H1 (cell line): ENCODE measurements at regions not wholly inside any gene's neighbourhood (a gene's known extent, or its start where the extent isn't known, plus 50 kb on each side); places are given as distances from the start of the nearest gene placed in this dataset.

Experiments used
- CTCF ChIA-PET: fragments of 300-600 bp; sonication (Branson Sonifier 250); formaldehyde crosslinking; loops from one replicate; lab custom pipeline; 2021; ENCODE audit not compliant: partially characterized antibody; lab: Charles Lee
- POLR2A ChIA-PET: fragments of 300-600 bp; sonication (Branson Sonifier 250); formaldehyde crosslinking; loops from one replicate; lab custom pipeline; 2021; ENCODE audit warnings: inconsistent platforms; ENCODE audit not compliant: partially characterized antibody; lab: Charles Lee
- DNase-seq, 2 experiments: peaks; one replicate each; pipeline versions ENCODE4 v3.0.0 to v3.0.0-alpha.2; 2010 to 2022; ENCODE audit warnings: low spot score in 2 of 2, low read depth in 1 of 2, mixed read lengths in 1 of 2
- FAIRE-seq: peaks from 2 replicates; lab custom pipeline; 2011; peaks lifted over from hg19 to GRCh38; lab: Jason Lieb, UNC
- H2AFZ ChIP-seq: 2 replicates; pipeline ENCODE4 v1.8.1; 2012; ENCODE audit warnings: low read length, inconsistent platforms
- H2AK5ac ChIP-seq: 2 replicates; pipeline ENCODE4 v1.6.1; 2013; ENCODE audit warnings: low read depth, low read length
- H2BK120ac ChIP-seq: replicated peaks from 2 replicates; pipeline ENCODE3; 2013; ENCODE audit warnings: low read depth, low read length, inconsistent platforms
- H2BK12ac ChIP-seq: 2 replicates; pipeline ENCODE4 v1.6.1; 2013; ENCODE audit warnings: low read depth, low read length
- H2BK15ac ChIP-seq: 2 replicates; pipeline ENCODE4 v1.6.1; 2013; ENCODE audit warnings: low read length
- H2BK20ac ChIP-seq: 2 replicates; pipeline ENCODE4 v1.6.1; 2013; ENCODE audit warnings: low read length
- H2BK5ac ChIP-seq: 2 replicates; pipeline ENCODE4 v1.6.1; 2013; ENCODE audit warnings: low read depth, low read length
- H3K14ac ChIP-seq: 2 replicates; pipeline ENCODE4 v1.6.1; 2013; ENCODE audit warnings: inconsistent platforms; ENCODE audit not compliant: insufficient read length
- H3K18ac ChIP-seq: 2 replicates; pipeline ENCODE4 v1.6.1; 2013; ENCODE audit warnings: low read length; ENCODE audit errors: extremely low read depth
- H3K23ac ChIP-seq: 2 replicates; pipeline ENCODE4 v1.6.1; 2013; ENCODE audit warnings: inconsistent platforms; ENCODE audit not compliant: insufficient read length
- H3K23me2 ChIP-seq: 2 replicates; pipeline ENCODE4 v1.6.1; 2013; ENCODE audit warnings: low read depth, low read length
- H3K27ac ChIP-seq: 2 replicates; pipeline ENCODE4 v1.6.1; 2011; ENCODE audit warnings: low read depth, low read length, inconsistent platforms
- H3K27me3 ChIP-seq, 4 experiments: replicated peaks in 1 of 4; 1 replicate in 1 of 4; 2 replicates in 3 of 4; pipeline versions ENCODE4 v1.6.1 to v1.8.1; 2011 to 2013; ENCODE audit warnings: low read length in 3 of 4, mild to moderate bottlenecking in 3 of 4, inconsistent platforms in 2 of 4, mixed read lengths in 2 of 4, moderate library complexity in 1 of 4; ENCODE audit not compliant: control insufficient read depth in 3 of 4, insufficient read depth in 3 of 4; ENCODE audit errors: extremely low read depth in 1 of 4
- H3K36me3 ChIP-seq, 4 experiments: 2 replicates each; pipeline versions ENCODE4 v1.6.1 to v1.8.1; 2011 to 2013; ENCODE audit warnings: mild to moderate bottlenecking in 4 of 4, low read length in 3 of 4, moderate library complexity in 2 of 4, control low read depth in 1 of 4, inconsistent platforms in 1 of 4; ENCODE audit not compliant: insufficient read depth in 4 of 4, control insufficient read depth in 2 of 4
- H3K4ac ChIP-seq: replicated peaks from 2 replicates; pipeline ENCODE3; 2013; ENCODE audit warnings: low read length, low read depth, mixed read lengths, inconsistent platforms; ENCODE audit not compliant: insufficient read length
- H3K4me1 ChIP-seq, 4 experiments: replicated peaks in 1 of 4; 1 replicate in 1 of 4; 2 replicates in 3 of 4; pipeline versions ENCODE4 v1.6.1 to v1.8.1; 2011 to 2013; ENCODE audit warnings: low read length in 3 of 4, inconsistent platforms in 2 of 4, mixed read lengths in 1 of 4; ENCODE audit not compliant: insufficient read depth in 4 of 4, control insufficient read depth in 3 of 4
- H3K4me2 ChIP-seq, 2 experiments: 2 replicates each; pipeline versions ENCODE4 v1.6.1 to v1.8.1; 2011 to 2013; ENCODE audit warnings: low read depth in 2 of 2, low read length in 2 of 2, control low read depth in 1 of 2, inconsistent platforms in 1 of 2, mild to moderate bottlenecking in 1 of 2; ENCODE audit not compliant: insufficient read depth in 1 of 2
- H3K4me3 ChIP-seq, 4 experiments: fragments of 200-600, 300-600 bp in 1 of 4; sonication (generic), shearing (Covaris generic), sonication (Bioruptor Twin) in 1 of 4; 2 replicates each; pipeline versions ENCODE4 v1.5.1 to v1.8.1; 2011 to 2016; ENCODE audit warnings: low read length in 4 of 4, low read depth in 3 of 4, control low read depth in 2 of 4, inconsistent platforms in 2 of 4, mild to moderate bottlenecking in 2 of 4, mixed read lengths in 1 of 4, moderate library complexity in 1 of 4; ENCODE audit not compliant: insufficient read depth in 2 of 4; ENCODE audit errors: extremely low read depth in 1 of 4
- H3K56ac ChIP-seq: replicated peaks from 2 replicates; pipeline ENCODE3; 2013; ENCODE audit warnings: low read depth, mild to moderate bottlenecking, mixed read lengths, low read length, inconsistent platforms; ENCODE audit not compliant: insufficient read length
- H3K79me1 ChIP-seq: 2 replicates; pipeline ENCODE4 v1.6.1; 2013; ENCODE audit warnings: low read depth, low read length, control low read depth
- H3K79me2 ChIP-seq, 2 experiments: 2 replicates each; pipeline versions ENCODE4 v1.6.1 to v1.8.1; 2012 to 2013; ENCODE audit warnings: low read length in 2 of 2, mild to moderate bottlenecking in 2 of 2, inconsistent platforms in 1 of 2; ENCODE audit not compliant: insufficient read depth in 2 of 2, control insufficient read depth in 1 of 2
- H3K9ac ChIP-seq, 4 experiments: replicated peaks in 1 of 4; 1 replicate in 1 of 4; 2 replicates in 3 of 4; pipeline versions ENCODE4 v1.6.1 to v1.8.1; 2011 to 2013; ENCODE audit warnings: low read depth in 3 of 4, low read length in 3 of 4, control low read depth in 2 of 4, mild to moderate bottlenecking in 2 of 4, moderate library complexity in 2 of 4, inconsistent platforms in 1 of 4; ENCODE audit errors: extremely low read depth in 1 of 4
- H3K9me3 ChIP-seq, 2 experiments: 2 replicates each; pipeline versions ENCODE4 v1.6.1 to v1.8.1; 2012 to 2013; ENCODE audit warnings: mild to moderate bottlenecking in 2 of 2, moderate library complexity in 2 of 2, control low read depth in 1 of 2, inconsistent platforms in 1 of 2, low read depth in 1 of 2, low read length in 1 of 2, mixed read lengths in 1 of 2; ENCODE audit not compliant: insufficient read depth in 2 of 2
- H4K20me1 ChIP-seq, 2 experiments: replicated peaks in 1 of 2; 2 replicates each; pipeline versions ENCODE3 to v1.8.1; 2011 to 2013; ENCODE audit warnings: inconsistent platforms in 2 of 2, low read length in 2 of 2, mild to moderate bottlenecking in 1 of 2; ENCODE audit not compliant: insufficient read depth in 2 of 2, control insufficient read depth in 1 of 2
- H4K5ac ChIP-seq: 2 replicates; pipeline ENCODE4 v1.6.1; 2013; ENCODE audit warnings: low read length, low read depth, mixed read lengths, inconsistent platforms; ENCODE audit not compliant: insufficient read length
- H4K8ac ChIP-seq: 2 replicates; pipeline ENCODE4 v1.8.0; 2013; ENCODE audit warnings: mild to moderate bottlenecking, moderate library complexity, low read length, inconsistent platforms; ENCODE audit not compliant: insufficient read depth; ENCODE audit errors: extremely low read depth
- H4K91ac ChIP-seq: replicated peaks from 2 replicates; pipeline ENCODE3; 2013; ENCODE audit warnings: low read length, mixed read lengths, inconsistent platforms; ENCODE audit not compliant: insufficient read length
- BRCA1 ChIP-seq: IDR thresholded peaks from 2 replicates; pipeline ENCODE4 v1.6.1; 2012; ENCODE audit warnings: low read depth, low read length, improper control_type of control experiment
- CBX8 ChIP-seq: fragments of 300-800, 300-1000 bp; sonication (generic); IDR thresholded peaks from 2 replicates; pipeline ENCODE4 v1.7.1; 2016; ENCODE audit warnings: low read depth, low read length, borderline replicate concordance
- CEBPB ChIP-seq: IDR thresholded peaks from 2 replicates; pipeline ENCODE4 v1.6.1; 2012; ENCODE audit warnings: low read depth, low read length
- KDM5A ChIP-seq: fragments of 200-600 bp; IDR thresholded peaks from 2 replicates; pipeline ENCODE4 v1.7.1; 2012; ENCODE audit warnings: mild to moderate bottlenecking, low read length, inconsistent platforms, mixed read lengths
- PHF8 ChIP-seq: fragments of 200-600 bp; sonication (generic); conservative IDR thresholded peaks from 2 replicates; pipeline ENCODE4 v1.7.1; 2012; ENCODE audit warnings: low read depth, mild to moderate bottlenecking, inconsistent platforms, low read length, moderate library complexity
- POLR2AphosphoS5 ChIP-seq: IDR thresholded peaks from 2 replicates; pipeline ENCODE4 v1.6.1; 2011; ENCODE audit warnings: low read depth, low read length
- RXRA ChIP-seq: IDR thresholded peaks from 2 replicates; pipeline ENCODE4 v1.6.1; 2011; ENCODE audit warnings: low read depth, mild to moderate bottlenecking, low read length, moderate library complexity; ENCODE audit not compliant: insufficient read depth
- SP4 ChIP-seq: IDR thresholded peaks from 2 replicates; pipeline ENCODE4 v1.6.1; 2012; ENCODE audit warnings: low read length, inconsistent platforms
- SUZ12 ChIP-seq: fragments of 200-600 bp; sonication (generic); IDR thresholded peaks from 2 replicates; pipeline ENCODE4 v1.6.1; 2012; ENCODE audit warnings: mild to moderate bottlenecking, inconsistent platforms, low read length, moderate library complexity, mixed read lengths
- WGBS, 2 experiments: shearing (Covaris generic) in 1 of 2; methylation state at CpG; one replicate each; pipeline versions ENCODE4 v1.1.6 to v1.1.7; 2013 to 2015; ENCODE audit warnings: low lambda C conversion rate in 2 of 2, mixed read lengths in 2 of 2, inconsistent platforms in 1 of 2, low coverage in 1 of 2, missing lambda C conversion rate in 1 of 2; ENCODE audit not compliant: insufficient replicate concordance in 2 of 2, insufficient coverage in 1 of 2, insufficient read length in 1 of 2; ENCODE audit errors: extremely low coverage in 1 of 2, missing lambda C conversion rate in 1 of 2; 5-methylcytosine and 5-hydroxymethylcytosine counted together
- TF ChIP-seq, protein P1 (sequence below), 3 experiments: IDR thresholded peaks; 1 replicate in 2 of 3; 2 replicates in 1 of 3; pipeline versions ENCODE4 v1.5.1 to v1.6.1; 2011; ENCODE audit warnings: low read length in 3 of 3, mild to moderate bottlenecking in 3 of 3, inconsistent platforms in 2 of 3, low read depth in 1 of 3, moderate library complexity in 1 of 3; ENCODE audit not compliant: insufficient read depth in 1 of 3; ENCODE audit errors: control extremely low read depth in 1 of 3
- TF ChIP-seq, protein P2 (sequence below): IDR thresholded peaks from 2 replicates; pipeline ENCODE4 v1.6.1; 2012; ENCODE audit warnings: low read length, inconsistent platforms

DNA sequence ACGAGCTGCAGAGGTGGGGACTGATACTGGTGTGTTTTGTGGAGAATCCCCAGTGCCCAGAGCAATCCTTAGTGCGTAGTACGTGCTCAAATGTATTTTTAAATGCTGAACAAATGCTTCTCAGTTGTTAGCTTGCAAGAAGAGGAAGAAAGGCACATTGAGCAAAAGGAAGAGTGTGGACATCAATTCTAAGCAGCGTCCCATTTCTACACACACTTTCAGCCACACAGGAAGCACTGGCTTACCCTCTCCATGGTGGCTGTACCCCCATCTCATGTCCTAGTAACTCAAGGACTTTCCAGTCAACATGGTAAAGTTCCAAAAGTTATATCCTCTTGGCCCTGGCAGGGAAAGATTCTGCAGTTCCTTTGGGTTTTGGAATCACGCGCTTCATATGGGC lies 98.8 kb upstream of the NXT1 start:
- Histone ChIP-seq H3K18ac (no peak overlapping the region), H3K27ac (no peak overlapping the region), H3K4me2 (no peak overlapping the region), H2BK20ac (no peak overlapping the region), H3K79me1 (no peaks in the 10 kb centered on the region), H3K56ac (no peak overlapping the region), H3K4me1 (no peaks in the 10 kb centered on the region), H2BK5ac (no peak overlapping the region), H3K9me3 (no peaks in the 10 kb centered on the region), H3K4ac (no peak overlapping the region), H2AK5ac (no peak overlapping the region), H3K23me2 (no peaks in the 10 kb centered on the region), H4K5ac (no peak overlapping the region), H3K36me3 (no peaks in the 10 kb centered on the region), H2BK12ac (no peak overlapping the region), H3K79me2 (no peaks in the 10 kb centered on the region), H3K27me3 (no peaks in the 10 kb centered on the region), H3K14ac (no peak overlapping the region), H2BK15ac (no peak overlapping the region), H4K91ac (no peak overlapping the region), H2AFZ (no peak overlapping the region), H3K4me3 (no peak overlapping the region), H2BK120ac (no peak overlapping the region), H3K9ac (no peak overlapping the region), H3K23ac (no peak overlapping the region), H4K20me1 (no peaks in the 10 kb centered on the region), H4K8ac (no peak overlapping the region)
- FAIRE-seq = no peak
- DNase-seq = no peak
- WGBS, 2 experiments = 88% methylated on average over 6 of the region's 6 CpGs; no CpG with 5 or more reads in 1 of the 2 experiments
- POLR2A ChIA-PET = no interaction called here
- CTCF ChIA-PET = interaction anchor here (1.0 kb wide), 1 partner anchor 51 kb away, joined by 3 read pairs; no protein-coding TSS in a partner anchor
- TF ChIP-seq SUZ12 (no peak), SP4 (no peak), RXRA (no peak), BRCA1 (no peak), PHF8 (no peak), CEBPB (no peak), CBX8 (no peak), POLR2AphosphoS5 (no peak), KDM5A (no peak)
- TF ChIP-seq, protein P1, sequence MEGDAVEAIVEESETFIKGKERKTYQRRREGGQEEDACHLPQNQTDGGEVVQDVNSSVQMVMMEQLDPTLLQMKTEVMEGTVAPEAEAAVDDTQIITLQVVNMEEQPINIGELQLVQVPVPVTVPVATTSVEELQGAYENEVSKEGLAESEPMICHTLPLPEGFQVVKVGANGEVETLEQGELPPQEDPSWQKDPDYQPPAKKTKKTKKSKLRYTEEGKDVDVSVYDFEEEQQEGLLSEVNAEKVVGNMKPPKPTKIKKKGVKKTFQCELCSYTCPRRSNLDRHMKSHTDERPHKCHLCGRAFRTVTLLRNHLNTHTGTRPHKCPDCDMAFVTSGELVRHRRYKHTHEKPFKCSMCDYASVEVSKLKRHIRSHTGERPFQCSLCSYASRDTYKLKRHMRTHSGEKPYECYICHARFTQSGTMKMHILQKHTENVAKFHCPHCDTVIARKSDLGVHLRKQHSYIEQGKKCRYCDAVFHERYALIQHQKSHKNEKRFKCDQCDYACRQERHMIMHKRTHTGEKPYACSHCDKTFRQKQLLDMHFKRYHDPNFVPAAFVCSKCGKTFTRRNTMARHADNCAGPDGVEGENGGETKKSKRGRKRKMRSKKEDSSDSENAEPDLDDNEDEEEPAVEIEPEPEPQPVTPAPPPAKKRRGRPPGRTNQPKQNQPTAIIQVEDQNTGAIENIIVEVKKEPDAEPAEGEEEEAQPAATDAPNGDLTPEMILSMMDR (IDR thresholded peaks at IDR 0.05; ENCODE audit: control extremely low read depth in 1 of 3, insufficient read depth in 1 of 3, low read depth in 1 of 3, low read length in 3 of 3) = no peak
- TF ChIP-seq, protein P2, sequence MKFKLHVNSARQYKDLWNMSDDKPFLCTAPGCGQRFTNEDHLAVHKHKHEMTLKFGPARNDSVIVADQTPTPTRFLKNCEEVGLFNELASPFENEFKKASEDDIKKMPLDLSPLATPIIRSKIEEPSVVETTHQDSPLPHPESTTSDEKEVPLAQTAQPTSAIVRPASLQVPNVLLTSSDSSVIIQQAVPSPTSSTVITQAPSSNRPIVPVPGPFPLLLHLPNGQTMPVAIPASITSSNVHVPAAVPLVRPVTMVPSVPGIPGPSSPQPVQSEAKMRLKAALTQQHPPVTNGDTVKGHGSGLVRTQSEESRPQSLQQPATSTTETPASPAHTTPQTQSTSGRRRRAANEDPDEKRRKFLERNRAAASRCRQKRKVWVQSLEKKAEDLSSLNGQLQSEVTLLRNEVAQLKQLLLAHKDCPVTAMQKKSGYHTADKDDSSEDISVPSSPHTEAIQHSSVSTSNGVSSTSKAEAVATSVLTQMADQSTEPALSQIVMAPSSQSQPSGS = no peak
